A673 (cell line): ENCODE measurements at regions not wholly inside any gene's neighbourhood (a gene's known extent, or its start where the extent isn't known, plus 50 kb on each side); places are given as distances from the start of the nearest gene placed in this dataset.
"Not testable (repeated sequence)": the region's sequence is repeated elsewhere in the genome, so short reads cannot be mapped to it uniquely, and the experiment has no call there.

Experiments used
- BruUV-seq: library from RNA; stranded (reverse); fragments of 400-500 nt; replicated peaks from 2 replicates; lab custom pipeline; 2021; lab: Mats Ljungman, UMichigan
- CTCF ChIA-PET: fragments of 300-600 bp; sonication (Branson Sonifier 250); formaldehyde crosslinking; loops from one replicate; lab custom pipeline; 2022; ENCODE audit warnings: antibody characterized with exemption; lab: Charles Lee
- POLR2A ChIA-PET: fragments of 300-600 bp; sonication (Branson Sonifier 250); formaldehyde crosslinking; loops from one replicate; lab custom pipeline; 2022; ENCODE audit warnings: antibody characterized with exemption; ENCODE audit not compliant: low non-redundant PET; lab: Charles Lee
- DNase-seq: peaks from one replicate; pipeline ENCODE4 v3.0.0-alpha.2; 2015; ENCODE audit warnings: low spot score
- H3K27ac ChIP-seq: fragments of 200-600 bp; sonication (generic); 2 replicates; pipeline ENCODE4 v1.5.1; 2016; ENCODE audit warnings: mixed run types, low read depth, mild to moderate bottlenecking, mixed read lengths, antibody characterized with exemption, low read length; ENCODE audit not compliant: poor library complexity, severe bottlenecking
- H3K27me3 ChIP-seq: fragments of 200-600 bp; sonication (generic); replicated peaks from 2 replicates; pipeline ENCODE4 v1.6.1; 2017; ENCODE audit warnings: mixed run types, low read depth, mild to moderate bottlenecking, mixed read lengths, antibody characterized with exemption, low read length; ENCODE audit not compliant: insufficient read depth, poor library complexity
- H3K36me3 ChIP-seq: fragments of 200-600 bp; sonication (generic); 2 replicates; pipeline ENCODE4 v1.6.1; 2016; ENCODE audit warnings: mixed run types, mild to moderate bottlenecking, mixed read lengths, antibody characterized with exemption, low read length; ENCODE audit not compliant: insufficient read depth, poor library complexity, severe bottlenecking
- H3K4me1 ChIP-seq: fragments of 200-600 bp; sonication (generic); 2 replicates; pipeline ENCODE4 v1.6.1; 2017; ENCODE audit warnings: mixed run types, mild to moderate bottlenecking, mixed read lengths, antibody characterized with exemption, low read length; ENCODE audit not compliant: insufficient read depth, poor library complexity, severe bottlenecking
- H3K4me3 ChIP-seq: fragments of 200-600 bp; sonication (generic); 2 replicates; pipeline ENCODE4 v1.5.1; 2016; ENCODE audit warnings: low read depth, mixed run types, mild to moderate bottlenecking, mixed read lengths, low read length; ENCODE audit not compliant: poor library complexity, severe bottlenecking
- H3K9me3 ChIP-seq: fragments of 200-600 bp; sonication (generic); 2 replicates; pipeline ENCODE4 v1.6.1; 2016; ENCODE audit warnings: mixed run types, low read depth, mild to moderate bottlenecking, mixed read lengths, antibody characterized with exemption, low read length; ENCODE audit not compliant: poor library complexity, severe bottlenecking
- CTCF ChIP-seq: fragments of 300-800, 200-600 bp; sonication (generic); conservative IDR thresholded peaks from 2 replicates; pipeline ENCODE4 v1.5.1; 2017; ENCODE audit warnings: low read depth, mild to moderate bottlenecking, antibody characterized with exemption, low read length, moderate library complexity, mixed read lengths
- EZH2 ChIP-seq: fragments of 200-600 bp; sonication (generic); IDR thresholded peaks from 2 replicates; pipeline ENCODE4 v1.6.1; 2017; ENCODE audit warnings: borderline replicate concordance, low read depth, mild to moderate bottlenecking, mixed read lengths, antibody characterized with exemption, low read length; ENCODE audit not compliant: poor library complexity, severe bottlenecking
- intact Hi-C: fragments of 100-400 bp; cut with micrococcal nuclease; formaldehyde crosslinking; loops from one replicate; pipeline ENCODE4 v1.10.0; 2022; ENCODE audit not compliant: unreplicated experiment

GRCh38 chr16:63655846-63656245 is 1466.0 kb downstream of the CDH11 start:
- TF ChIP-seq EZH2, result no peak
- Histone ChIP-seq H3K36me3 (no peaks in the 10 kb centered on the region), H3K9me3 (no peaks in the 10 kb centered on the region), H3K27me3 (no peaks in the 10 kb centered on the region), H3K4me1 (no peaks in the 10 kb centered on the region), H3K27ac (no peak overlapping the region), H3K4me3 (no peak overlapping the region)
- DNase-seq, result no peak
- no TSS peak for BruUV-seq
- ChIA-PET CTCF (no interaction called here), POLR2A (no interaction called here)
- intact Hi-C loops, result no loop called here

GRCh38 chr16:63653044-63653839 is 1468.6 kb downstream of the CDH11 start:
- H3K4me1 ChIP-seq, result no peaks in the 10 kb centered on the region
- no peak overlapping the region for H3K4me3 ChIP-seq
- POLR2A ChIA-PET, result no interaction called here
- intact Hi-C loops, result no loop called here
- no peaks in the 10 kb centered on the region for H3K36me3 ChIP-seq
- H3K9me3 ChIP-seq, result no peaks in the 10 kb centered on the region
- no peak overlapping the region for H3K27ac ChIP-seq
- TF ChIP-seq CTCF (no peak), EZH2 (no peak)
- DNase-seq, result no peak
- CTCF ChIA-PET, result no interaction called here
- no TSS peak for BruUV-seq
- H3K27me3 ChIP-seq, result no peaks in the 10 kb centered on the region

GRCh38 chr16:63652091-63652490 is 1469.8 kb downstream of the CDH11 start:
- H3K36me3 ChIP-seq, result no peaks in the 10 kb centered on the region
- ChIA-PET POLR2A (no interaction called here), CTCF (no interaction called here)
- intact Hi-C loops, result no loop called here
- H3K9me3 ChIP-seq, result no peaks in the 10 kb centered on the region
- no peak for DNase-seq
- TF ChIP-seq EZH2 (no peak), CTCF (no peak)
- no peak overlapping the region for H3K4me3 ChIP-seq
- no TSS peak for BruUV-seq
- H3K27ac ChIP-seq, result no peak overlapping the region
- H3K4me1 ChIP-seq, result no peaks in the 10 kb centered on the region
- H3K27me3 ChIP-seq, result no peaks in the 10 kb centered on the region

- no peak for TF ChIP-seq CTCF
- TF ChIP-seq EZH2, result no peak
- ChIA-PET CTCF (no interaction called here), POLR2A (no interaction called here)
- no TSS peak for BruUV-seq
- DNase-seq, result no peak
- Histone ChIP-seq H3K27ac (no peak overlapping the region), H3K36me3 (no peaks in the 10 kb centered on the region), H3K4me3 (no peak overlapping the region), H3K4me1 (no peaks in the 10 kb centered on the region), H3K9me3 (no peaks in the 10 kb centered on the region), H3K27me3 (no peaks in the 10 kb centered on the region)
- intact Hi-C loops, result no loop called here
Measured at GRCh38 chr16:63650550-63650949, 1471.3 kb downstream of the CDH11 start.

GRCh38 chr16:63633706-63634445 is 1488.0 kb downstream of the CDH11 start:
- H3K9me3 ChIP-seq, H3K4me1 ChIP-seq, BruUV-seq, intact Hi-C loops, H3K36me3 ChIP-seq, CTCF ChIA-PET, H3K4me3 ChIP-seq, H3K27me3 ChIP-seq, DNase-seq, POLR2A ChIA-PET, H3K27ac ChIP-seq: not testable (repeated sequence)
